Activated CD8-positive, alpha-beta T cell treated with anti-CD3 and anti-CD28 coated beads for 36 hours (primary cell): ENCODE measurements at regions not wholly inside any gene's neighbourhood (a gene's known extent, or its start where the extent isn't known, plus 50 kb on each side); places are given as distances from the start of the nearest gene placed in this dataset.
"Not testable (repeated sequence)": the region's sequence is repeated elsewhere in the genome, so short reads cannot be mapped to it uniquely, and the experiment has no call there.

ENCODE experiments used
- ATAC-seq: fragments of 200-7000 bp; cut with Tn5 transposase; one replicate; pipeline ENCODE4 v1.10.0; 2021; ENCODE audit warnings: mild to moderate bottlenecking, moderate library complexity
- CTCF ChIA-PET: fragments of 350-600 bp; sonication (Branson Sonifier 250); formaldehyde crosslinking; loops from one replicate; lab custom pipeline; 2021; ENCODE audit warnings: antibody characterized with exemption; lab: Charles Lee
- POLR2A ChIA-PET: fragments of 350-600 bp; sonication (Branson Sonifier 250); formaldehyde crosslinking; loops from one replicate; lab custom pipeline; 2021; ENCODE audit warnings: antibody characterized with exemption; lab: Charles Lee
- DNase-seq: peaks from one replicate; pipeline ENCODE4 v3.0.0-alpha.2; 2020
- H3K27ac Mint-ChIP-seq: one replicate; pipeline ENCODE4 v1.8.0; 2021; ENCODE audit warnings: mild to moderate bottlenecking, mixed read lengths
- H3K27me3 Mint-ChIP-seq: one replicate; pipeline ENCODE4 v1.8.0; 2021; ENCODE audit warnings: mixed read lengths
- H3K36me3 Mint-ChIP-seq: one replicate; pipeline ENCODE4 v1.8.0; 2021; ENCODE audit warnings: low read depth, mixed read lengths
- H3K4me1 Mint-ChIP-seq: one replicate; pipeline ENCODE4 v1.8.0; 2021; ENCODE audit warnings: low read depth, mixed read lengths
- H3K4me3 Mint-ChIP-seq: one replicate; pipeline ENCODE4 v1.8.0; 2021; ENCODE audit warnings: mild to moderate bottlenecking, moderate library complexity, mixed read lengths
- H3K9me3 Mint-ChIP-seq: one replicate; pipeline ENCODE4 v1.8.0; 2021; ENCODE audit warnings: mixed read lengths
- CTCF ChIP-seq: fragments of 200-600 bp; IDR thresholded peaks from one replicate; pipeline ENCODE4 v1.8.0; 2022; ENCODE audit warnings: antibody characterized with exemption, mild to moderate bottlenecking
- intact Hi-C: fragments of 100-400 bp; cut with micrococcal nuclease; formaldehyde crosslinking; loops from one replicate; pipeline ENCODE4 v1.10.0; 2022

DNA sequence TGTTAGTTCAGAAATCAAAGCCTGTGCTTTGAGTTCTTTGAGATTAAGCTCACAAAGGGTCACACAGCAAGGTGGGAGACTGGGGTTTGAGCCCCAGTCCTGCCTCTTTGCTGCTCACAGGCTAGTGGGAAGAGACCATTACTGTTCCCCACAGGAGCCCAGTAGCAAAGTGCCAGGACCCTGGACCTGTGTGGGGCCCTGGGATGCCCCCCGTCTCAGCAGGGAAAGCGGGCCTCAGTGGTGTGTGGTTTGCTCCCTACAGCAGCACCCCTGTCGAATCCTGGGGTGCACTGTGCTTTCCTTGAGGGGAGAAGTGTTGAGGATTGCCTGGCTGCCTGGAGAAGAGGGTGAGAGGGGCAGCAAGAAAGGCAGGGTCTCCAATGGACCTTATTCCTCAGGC lies 239.4 kb downstream of the ANKRD30B start:
- intact Hi-C loops, ATAC-seq, CTCF ChIA-PET: not testable (repeated sequence)

GRCh38 chr18:14987960-14988710 lies 240.2 kb downstream of the ANKRD30B start:
- H3K4me3 Mint-ChIP-seq, ATAC-seq, H3K9me3 Mint-ChIP-seq, intact Hi-C loops, H3K4me1 Mint-ChIP-seq, H3K27ac Mint-ChIP-seq, H3K36me3 Mint-ChIP-seq, CTCF ChIA-PET, POLR2A ChIA-PET, H3K27me3 Mint-ChIP-seq, DNase-seq: not testable (repeated sequence)

More for the DNA sequence above, 239.4 kb downstream of the ANKRD30B start:
- DNase-seq, H3K9me3 Mint-ChIP-seq, POLR2A ChIA-PET, H3K36me3 Mint-ChIP-seq, H3K27me3 Mint-ChIP-seq, H3K27ac Mint-ChIP-seq, H3K4me3 Mint-ChIP-seq, H3K4me1 Mint-ChIP-seq: not testable (repeated sequence)

- CTCF ChIA-PET, H3K36me3 Mint-ChIP-seq, ATAC-seq, DNase-seq, H3K27ac Mint-ChIP-seq, H3K4me3 Mint-ChIP-seq, H3K4me1 Mint-ChIP-seq, H3K27me3 Mint-ChIP-seq, POLR2A ChIA-PET, H3K9me3 Mint-ChIP-seq, intact Hi-C loops: not testable (repeated sequence)
Measured at GRCh38 chr18:14989569-14989968, 241.6 kb downstream of the ANKRD30B start.

DNA sequence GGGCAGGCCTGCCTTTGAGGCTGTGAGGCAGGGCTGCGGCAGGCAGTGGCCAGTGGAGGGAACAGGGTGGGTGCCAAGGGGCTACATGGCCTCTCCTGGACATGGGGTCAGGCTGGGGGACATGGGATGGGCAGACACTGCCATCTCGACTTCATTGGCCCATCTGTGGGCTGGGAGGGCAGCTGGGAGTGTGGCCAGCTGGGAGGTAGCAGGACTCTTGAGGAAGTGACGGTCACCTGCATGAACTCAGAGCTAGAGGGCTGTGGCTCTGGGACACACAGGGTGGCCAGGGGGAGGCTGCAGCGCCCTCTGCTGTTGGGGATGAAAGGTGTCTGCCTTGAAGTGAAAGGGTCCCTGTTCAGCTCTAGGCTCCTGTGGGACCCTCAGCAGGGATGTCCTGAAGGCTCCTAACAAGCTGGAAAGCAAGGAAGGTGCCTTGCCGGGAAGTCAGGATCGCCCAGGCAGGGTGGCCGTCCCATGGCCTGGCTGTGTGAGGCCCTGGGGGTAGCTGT lies 244.0 kb downstream of the ANKRD30B start:
- H3K4me3 Mint-ChIP-seq, H3K27ac Mint-ChIP-seq, ATAC-seq, H3K36me3 Mint-ChIP-seq, intact Hi-C loops, CTCF ChIA-PET, H3K9me3 Mint-ChIP-seq, H3K27me3 Mint-ChIP-seq, POLR2A ChIA-PET, H3K4me1 Mint-ChIP-seq: not testable (repeated sequence)
- peak; percentile 13 for DNase-seq

DNA sequence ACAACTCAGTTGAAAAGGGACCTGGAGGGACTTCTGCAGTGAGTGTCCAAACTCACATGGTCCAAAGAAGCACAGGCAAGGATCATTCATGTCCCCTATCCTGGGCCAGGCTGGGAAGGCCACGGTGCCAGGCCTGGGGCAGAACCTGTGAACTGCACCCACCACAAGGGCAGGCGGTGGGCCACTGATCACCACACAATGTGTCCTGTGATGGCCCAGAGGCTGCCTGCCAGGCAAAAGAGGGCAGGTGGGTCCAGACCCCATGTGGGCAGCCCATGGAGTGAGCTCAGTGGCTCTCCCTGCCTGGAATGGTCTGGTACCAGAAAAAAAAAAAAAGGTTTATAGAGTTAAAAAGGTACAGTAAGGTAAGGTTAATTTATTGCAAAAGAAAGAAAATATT lies 244.8 kb downstream of the ANKRD30B start:
- H3K4me1 Mint-ChIP-seq, intact Hi-C loops, POLR2A ChIA-PET: not testable (repeated sequence)

DNA sequence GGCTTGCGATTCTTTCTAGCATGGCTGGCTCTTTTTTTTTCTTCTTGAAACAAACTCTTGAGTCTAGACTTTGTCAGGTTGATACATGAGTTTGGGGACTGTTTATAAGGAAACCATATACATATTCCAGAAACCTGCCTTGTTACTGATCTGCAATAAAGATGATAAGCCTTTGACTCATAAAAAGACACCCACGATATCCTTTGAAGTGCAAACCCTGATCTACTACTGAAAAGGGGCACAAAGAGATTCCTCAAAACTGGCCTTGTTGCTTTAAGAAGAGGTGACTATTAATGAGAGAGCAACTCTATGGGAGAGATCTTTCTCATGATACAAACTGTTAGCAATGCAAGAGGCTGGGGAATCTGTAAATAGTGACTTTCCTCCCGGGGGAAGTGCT lies 247.1 kb downstream of the ANKRD30B start:
- POLR2A ChIA-PET, CTCF ChIA-PET, ATAC-seq: not testable (repeated sequence)

More for the DNA sequence above, 244.8 kb downstream of the ANKRD30B start:
- DNase-seq, CTCF ChIA-PET, H3K4me3 Mint-ChIP-seq, ATAC-seq, H3K27me3 Mint-ChIP-seq, H3K9me3 Mint-ChIP-seq, H3K36me3 Mint-ChIP-seq, H3K27ac Mint-ChIP-seq: not testable (repeated sequence)

GRCh38 chr18:14997357-14997756 lies 249.4 kb downstream of the ANKRD30B start:
- POLR2A ChIA-PET = no interaction called here
- no peak for DNase-seq
- intact Hi-C loops = no loop called here
- no peaks in the 10 kb centered on the region for H3K36me3 Mint-ChIP-seq
- no peak overlapping the region for H3K27ac Mint-ChIP-seq
- CTCF ChIA-PET = no interaction called here
- no peak for ATAC-seq
- no peak for TF ChIP-seq CTCF
- H3K4me1 Mint-ChIP-seq = no peaks in the 10 kb centered on the region
- H3K9me3 Mint-ChIP-seq = peaks cover 2% of the 10 kb centered on the region
- no peaks in the 10 kb centered on the region for H3K27me3 Mint-ChIP-seq
- no peak overlapping the region for H3K4me3 Mint-ChIP-seq

More for the DNA sequence above, 247.1 kb downstream of the ANKRD30B start:
- DNase-seq, H3K27me3 Mint-ChIP-seq, H3K27ac Mint-ChIP-seq, H3K36me3 Mint-ChIP-seq, H3K9me3 Mint-ChIP-seq, H3K4me3 Mint-ChIP-seq, intact Hi-C loops, H3K4me1 Mint-ChIP-seq: not testable (repeated sequence)

- POLR2A ChIA-PET, CTCF ChIA-PET, H3K27me3 Mint-ChIP-seq, H3K9me3 Mint-ChIP-seq, intact Hi-C loops, H3K27ac Mint-ChIP-seq, DNase-seq, H3K4me3 Mint-ChIP-seq, H3K4me1 Mint-ChIP-seq, ATAC-seq, H3K36me3 Mint-ChIP-seq: not testable (repeated sequence)
Measured at GRCh38 chr18:14997899-14998298, 249.9 kb downstream of the ANKRD30B start.

GRCh38 chr18:14998360-14999042 lies 250.5 kb downstream of the ANKRD30B start:
- H3K27me3 Mint-ChIP-seq, H3K4me1 Mint-ChIP-seq, POLR2A ChIA-PET, DNase-seq, ATAC-seq, intact Hi-C loops, H3K27ac Mint-ChIP-seq, H3K9me3 Mint-ChIP-seq, H3K4me3 Mint-ChIP-seq, H3K36me3 Mint-ChIP-seq, CTCF ChIA-PET: not testable (repeated sequence)
